GM21423 (cell line): ENCODE measurements at regions not wholly inside any gene's neighbourhood (a gene's known extent, or its start where the extent isn't known, plus 50 kb on each side); places are given as distances from the start of the nearest gene placed in this dataset.

Experiments used
- ATAC-seq: cut with Tn5 transposase; IDR thresholded peaks from one replicate; pipeline ENCODE4 v1.9.1; 2021; ENCODE audit warnings: mild to moderate bottlenecking, moderate library complexity; ENCODE audit not compliant: unreplicated experiment

GRCh38 chr2:18384242-18384641 lies 176.2 kb downstream of the RDH14 start:
- ATAC-seq, result no peak

- ATAC-seq, result no peak
These were observed 179.1 kb downstream of the RDH14 start for GRCh38 chr2:18381386-18381785.

GRCh38 chr2:18380321-18380720 lies 180.1 kb downstream of the RDH14 start:
- ATAC-seq, result no peak

- ATAC-seq, result no peak
These were observed 180.6 kb downstream of the RDH14 start for GRCh38 chr2:18379870-18380269.

- peak; percentile 90 for ATAC-seq
These were observed 182.3 kb downstream of the RDH14 start for GRCh38 chr2:18378020-18378653.

- ATAC-seq, result no peak
These were observed 183.5 kb downstream of the RDH14 start for GRCh38 chr2:18376936-18377335.

- no peak for ATAC-seq
These were observed 186.8 kb downstream of the RDH14 start for GRCh38 chr2:18373664-18374063.

GRCh38 chr2:18373081-18373480 lies 187.4 kb downstream of the RDH14 start:
- no peak for ATAC-seq

- ATAC-seq, result no peak
These were observed 187.8 kb downstream of the RDH14 start for GRCh38 chr2:18372641-18373040.

GRCh38 chr2:18369760-18370159 lies 190.7 kb downstream of the RDH14 start:
- no peak for ATAC-seq

- no peak for ATAC-seq
These were observed 192.4 kb downstream of the RDH14 start for GRCh38 chr2:18368008-18368407.

- ATAC-seq, result no peak
These were observed 195.1 kb downstream of the RDH14 start for GRCh38 chr2:18365342-18365741.

GRCh38 chr2:18363348-18363747 lies 197.1 kb downstream of the RDH14 start:
- no peak for ATAC-seq

- ATAC-seq, result no peak
These were observed 197.8 kb downstream of the RDH14 start for GRCh38 chr2:18362696-18363095.

- no peak for ATAC-seq
These were observed 202.9 kb downstream of the RDH14 start for GRCh38 chr2:18357537-18357936.

GRCh38 chr2:18356676-18357075 lies 203.8 kb downstream of the RDH14 start:
- ATAC-seq, result no peak

- no peak for ATAC-seq
These were observed 211.0 kb downstream of the RDH14 start for GRCh38 chr2:18349421-18349820.

- ATAC-seq, result no peak
These were observed 213.6 kb downstream of the RDH14 start for GRCh38 chr2:18346874-18347273.

GRCh38 chr2:18346344-18346743 lies 214.1 kb downstream of the RDH14 start:
- ATAC-seq, result no peak

GRCh38 chr2:18345848-18346247 lies 214.6 kb downstream of the RDH14 start:
- no peak for ATAC-seq

GRCh38 chr2:18342901-18343300 lies 217.6 kb downstream of the RDH14 start:
- no peak for ATAC-seq

- no peak for ATAC-seq
These were observed 221.1 kb downstream of the RDH14 start for GRCh38 chr2:18339326-18339725.

GRCh38 chr2:18336975-18337374 lies 223.5 kb downstream of the RDH14 start:
- no peak for ATAC-seq
